ENCODE measurements at regions not wholly inside any gene's neighbourhood (a gene's known extent, or its start where the extent isn't known, plus 50 kb on each side); places are given as distances from the start of the nearest gene placed in this dataset.

DNA sequence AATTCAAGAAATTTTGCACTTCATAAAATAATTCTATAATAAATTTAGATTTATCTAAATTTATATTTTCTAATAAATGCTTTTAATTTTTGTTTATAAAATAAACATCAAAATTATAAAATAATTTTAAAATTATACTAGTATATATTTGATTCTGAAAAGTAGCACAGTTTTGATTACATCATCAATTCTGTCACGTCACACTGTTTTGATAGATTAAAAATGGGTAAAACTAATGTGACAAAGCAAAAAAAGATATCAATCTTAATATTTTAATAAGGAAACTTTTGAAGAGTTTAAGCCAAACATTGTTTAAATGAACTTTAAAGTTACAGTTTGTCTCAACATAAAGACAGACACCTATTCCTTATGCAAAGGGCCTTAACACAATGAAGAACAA lies 1001.8 kb downstream of the KCNT2 start:
- no peak for TF ChIP-seq POLR2A (IDR thresholded peaks at IDR 0.05; ENCODE audit: low read depth, low read length)
- TF ChIP-seq POLR2AphosphoS5 (IDR thresholded peaks at IDR 0.05; ENCODE audit: low read depth, low read length) = no peak
- TF ChIP-seq SPI1 (IDR thresholded peaks at IDR 0.05; ENCODE audit: low read depth, low read length) = no peak
